NT2/D1 (cell line): ENCODE measurements at regions not wholly inside any gene's neighbourhood (a gene's known extent, or its start where the extent isn't known, plus 50 kb on each side); places are given as distances from the start of the nearest gene placed in this dataset.

ENCODE experiments used
- SUZ12 ChIP-seq: IDR thresholded peaks from 2 replicates; pipeline ENCODE4 v1.6.1; 2011; ENCODE audit not compliant: insufficient read length, insufficient read depth; ENCODE audit errors: extremely low read depth
- YY1 ChIP-seq: IDR thresholded peaks from 2 replicates; pipeline ENCODE4 v1.6.1; 2011; ENCODE audit not compliant: insufficient read length, insufficient read depth
- ZNF274 ChIP-seq: IDR thresholded peaks from 2 replicates; pipeline ENCODE4 v1.6.1; 2011; ENCODE audit warnings: mild to moderate bottlenecking, low read depth, low read length

DNA sequence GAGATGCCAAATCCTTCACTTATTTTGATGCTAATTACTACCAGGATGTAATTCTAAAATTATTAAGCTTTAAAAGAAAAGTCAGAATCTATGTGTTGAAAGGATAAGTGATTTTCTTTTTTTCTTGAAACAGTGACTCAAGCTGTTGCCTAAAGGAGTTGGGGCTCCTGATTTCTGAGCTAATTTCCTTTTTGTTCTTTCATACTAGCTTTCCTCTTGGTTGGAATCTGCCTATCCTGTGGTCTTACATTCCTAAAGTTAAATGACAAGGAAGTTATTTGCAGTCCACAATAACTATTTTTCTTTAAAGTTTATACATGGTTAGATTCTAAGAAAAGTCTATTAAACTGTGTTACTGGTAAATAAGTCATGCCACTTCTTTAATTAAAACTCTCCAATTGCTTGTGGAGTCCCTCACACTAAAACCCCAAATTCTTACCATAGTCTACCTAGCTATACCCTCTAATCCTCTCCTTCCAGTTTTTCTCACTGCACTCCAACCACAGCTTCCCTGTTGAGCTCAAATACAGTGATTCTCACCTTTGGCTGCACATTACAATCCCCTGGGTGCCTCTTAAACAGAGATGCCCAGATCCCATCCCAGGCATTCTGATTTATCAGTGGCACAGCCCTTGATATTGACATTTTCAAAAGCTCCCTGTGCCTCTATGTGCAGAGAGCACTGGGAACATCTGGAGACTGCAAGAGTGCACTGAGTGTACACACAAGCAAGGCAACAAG, 63.3 kb upstream of the EFEMP1 start:
- TF ChIP-seq ZNF274, result no peak
- TF ChIP-seq YY1, result no peak
- no peak for TF ChIP-seq SUZ12
